Stimulated activated naive CD8-positive, alpha-beta T cell treated with anti-CD3 and anti-CD28 coated beads, Interleukin-15, amount 100 ng/mL, for 72 hours (primary cell): ENCODE measurements at regions not wholly inside any gene's neighbourhood (a gene's known extent, or its start where the extent isn't known, plus 50 kb on each side); places are given as distances from the start of the nearest gene placed in this dataset.

Experiments
- ATAC-seq: fragments of 150-1000 bp; cut with Tn5 transposase; 2 replicates; pipeline ENCODE4 v1.10.0; 2021; ENCODE audit warnings: mild to moderate bottlenecking, moderate library complexity
- DNase-seq, 2 donors: peaks; one replicate each; pipeline ENCODE4 v3.0.0; 2021 to 2022
- H3K27ac Mint-ChIP-seq, 2 donors: one replicate each; pipeline ENCODE4 v1.8.0; 2022; ENCODE audit warnings: mild to moderate bottlenecking in 2 of 2, mixed read lengths in 2 of 2, moderate library complexity in 2 of 2
- H3K27me3 Mint-ChIP-seq: one replicate; pipeline ENCODE4 v1.8.0; 2022; ENCODE audit warnings: mixed read lengths
- H3K4me1 Mint-ChIP-seq: one replicate; pipeline ENCODE4 v1.8.0; 2022; ENCODE audit warnings: mild to moderate bottlenecking, mixed read lengths
- H3K4me3 Mint-ChIP-seq, 2 donors: one replicate each; pipeline ENCODE4 v1.8.0; 2022; ENCODE audit warnings: mild to moderate bottlenecking in 2 of 2, mixed read lengths in 2 of 2, moderate library complexity in 1 of 2
- H3K9me3 Mint-ChIP-seq, 2 donors: one replicate each; pipeline ENCODE4 v1.8.0; 2022; ENCODE audit warnings: mixed read lengths in 2 of 2

DNA sequence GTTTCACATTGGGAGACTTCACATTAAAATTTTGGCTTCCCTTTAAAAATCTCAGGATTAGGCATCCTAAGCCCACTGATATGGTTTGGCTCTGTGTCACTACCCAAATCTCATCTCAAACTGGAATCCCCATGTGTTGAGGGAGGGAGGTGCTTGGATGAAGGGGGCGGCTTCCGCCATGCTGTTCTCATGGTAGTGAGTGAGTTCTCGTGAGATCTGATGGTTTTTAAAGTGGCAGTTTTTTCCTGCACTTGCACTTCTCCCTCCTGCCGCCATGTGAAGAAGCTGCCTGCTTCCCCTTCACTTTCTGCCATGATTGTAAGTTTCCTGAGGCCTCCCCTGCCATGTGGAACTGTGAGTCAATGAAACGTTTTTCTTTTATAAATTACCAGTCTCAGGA lies 65.7 kb upstream of the PLXNC1 start:
- Mint-ChIP-seq H3K27ac (no peak overlapping the region), H3K4me3 (no peak overlapping the region), H3K27me3 (peaks cover 15% of the 10 kb centered on the region), H3K9me3 (peaks cover 11 to 25% of the 10 kb centered on the region in 2 donors), H3K4me1 (peaks cover 9% of the 10 kb centered on the region)
- no peak for DNase-seq
- no peak for ATAC-seq

DNA sequence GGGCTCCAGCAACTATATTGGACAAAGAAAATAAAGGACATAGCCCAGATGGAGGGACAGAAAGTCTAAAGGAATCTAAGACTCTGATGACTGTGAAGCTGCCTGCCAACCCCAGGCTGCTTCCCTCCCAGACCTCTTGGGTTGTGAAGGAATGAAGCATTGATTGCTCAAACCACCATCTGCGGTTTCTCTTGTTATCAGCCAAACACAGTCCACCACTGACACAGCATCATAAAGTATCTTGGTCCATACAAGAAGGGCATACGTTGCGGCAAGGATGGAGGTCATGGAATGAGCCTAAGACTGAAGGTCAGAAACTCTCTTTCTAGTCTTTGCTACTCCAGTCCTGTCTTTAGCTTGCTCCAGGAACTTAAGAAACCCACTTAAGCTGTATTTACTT lies 58.5 kb upstream of the PLXNC1 start:
- Mint-ChIP-seq H3K27me3 (peaks cover 7% of the 10 kb centered on the region), H3K9me3 (peaks cover 0 to 7% of the 10 kb centered on the region in 2 donors), H3K27ac (no peak overlapping the region), H3K4me1 (no peaks in the 10 kb centered on the region), H3K4me3 (no peak overlapping the region)
- ATAC-seq (no peak), DNase-seq (no peak)

DNA sequence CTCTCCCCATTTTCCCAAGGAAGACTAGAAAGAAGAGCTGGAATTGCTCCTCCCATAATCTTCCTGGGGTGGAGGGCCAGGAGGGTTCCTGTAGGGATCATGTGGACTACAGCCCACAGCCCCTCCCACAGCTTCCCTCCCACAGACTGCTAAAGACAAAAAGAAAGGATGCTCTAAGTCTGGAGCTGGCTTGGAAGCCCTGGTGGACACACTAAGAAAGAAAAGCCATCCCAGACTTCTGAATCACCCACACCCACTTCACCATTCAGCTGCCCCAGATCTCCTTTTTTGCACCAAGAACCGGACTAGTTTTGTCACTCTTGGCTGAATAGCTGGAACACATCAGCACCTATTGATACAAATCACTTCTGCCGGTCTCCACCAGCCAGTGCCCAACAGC lies 56.8 kb upstream of the PLXNC1 start:
- Mint-ChIP-seq H3K9me3 (no peaks in the 10 kb centered on the region), H3K4me3 (no peak overlapping the region), H3K4me1 (peaks cover 8% of the 10 kb centered on the region), H3K27me3 (peaks cover 7% of the 10 kb centered on the region), H3K27ac (no peak overlapping the region)
- DNase-seq (no peak), ATAC-seq (no peak)

DNA sequence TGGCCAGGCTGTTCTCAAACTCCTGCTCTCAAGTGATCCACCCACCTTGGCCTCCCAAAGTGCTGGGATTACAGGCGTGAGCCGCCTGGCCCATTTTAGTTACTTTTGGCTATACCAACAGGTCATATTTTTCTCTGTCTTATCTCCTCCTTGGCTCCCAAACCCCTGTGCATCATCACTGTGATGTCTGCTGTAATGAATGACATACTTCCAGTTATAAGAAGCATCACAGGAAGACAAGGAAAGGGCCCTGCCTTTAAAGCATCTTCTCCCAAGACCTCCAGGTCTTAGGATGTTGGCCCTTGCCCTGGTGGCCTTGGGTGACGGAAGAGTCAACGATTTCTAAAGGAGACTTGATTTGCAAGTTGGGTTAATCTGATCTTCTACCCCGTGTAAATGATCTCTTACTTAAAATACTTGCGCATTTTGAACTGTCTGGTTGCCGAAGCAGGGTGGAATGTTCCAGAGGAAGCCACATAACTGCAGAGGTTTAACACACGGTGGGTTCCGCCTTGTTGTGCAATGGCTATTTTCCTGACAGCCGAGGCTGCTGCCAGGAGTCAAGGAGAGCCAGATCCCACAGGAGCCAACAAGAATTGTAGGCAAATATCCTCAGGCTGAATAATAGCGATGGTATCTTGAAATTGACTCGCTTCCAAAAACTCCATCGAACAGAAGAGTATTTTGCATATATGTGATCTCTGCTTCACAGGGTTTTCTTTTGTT lies 55.7 kb upstream of the PLXNC1 start:
- peaks cover 7% of the 10 kb centered on the region for H3K27me3 Mint-ChIP-seq
- no peak overlapping the region for H3K4me3 Mint-ChIP-seq
- DNase-seq (no peak), ATAC-seq (no peak)
- H3K9me3 Mint-ChIP-seq: no peaks in the 10 kb centered on the region
- peaks cover 8% of the 10 kb centered on the region for H3K4me1 Mint-ChIP-seq
- H3K27ac Mint-ChIP-seq: no peak overlapping the region

DNA sequence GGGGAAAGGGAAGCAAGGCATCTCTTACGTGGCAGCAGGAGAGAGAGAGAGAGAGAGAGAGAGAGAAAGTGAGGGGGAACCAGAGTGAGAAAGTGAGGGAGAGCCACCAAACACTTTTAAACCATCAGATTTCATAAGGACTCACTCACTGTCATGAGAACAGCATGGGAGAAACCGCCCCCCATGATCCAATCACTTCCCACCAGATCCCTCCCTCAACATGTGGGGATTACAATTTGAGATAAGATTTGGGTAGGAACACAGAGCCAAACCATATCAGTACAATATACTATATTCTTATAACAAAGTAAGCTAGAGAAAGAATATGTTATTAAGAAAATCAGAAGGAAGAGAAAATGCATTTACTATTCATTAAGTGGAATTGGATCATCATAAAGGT lies 53.7 kb upstream of the PLXNC1 start:
- Mint-ChIP-seq H3K4me3 (no peak overlapping the region), H3K27ac (no peak overlapping the region), H3K9me3 (no peaks in the 10 kb centered on the region), H3K4me1 (peaks cover 15% of the 10 kb centered on the region), H3K27me3 (peaks cover 17% of the 10 kb centered on the region)
- DNase-seq: no peak
- no peak for ATAC-seq

DNA sequence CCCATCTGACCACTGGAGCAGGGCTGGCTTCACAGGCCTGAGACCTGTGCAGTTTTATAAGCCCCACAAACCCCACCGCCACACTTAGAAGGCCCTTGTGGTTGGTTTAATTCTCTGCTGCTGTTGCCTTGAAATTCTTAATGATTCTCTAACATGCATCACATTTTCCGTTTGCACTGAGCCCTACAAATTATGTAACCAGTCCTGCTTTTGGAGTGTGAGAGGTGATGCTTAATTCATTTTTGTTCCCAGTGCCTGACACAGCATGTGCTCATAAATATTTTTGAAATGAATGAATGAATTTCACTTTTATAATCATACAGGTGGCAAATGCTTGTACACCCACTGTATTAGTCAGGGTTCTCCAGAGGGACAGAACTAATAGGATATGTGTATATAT lies 52.8 kb upstream of the PLXNC1 start:
- H3K4me3 Mint-ChIP-seq: no peak overlapping the region
- no peaks in the 10 kb centered on the region for H3K9me3 Mint-ChIP-seq
- ATAC-seq (no peak), DNase-seq (no peak)
- no peak overlapping the region for H3K27ac Mint-ChIP-seq
- H3K4me1 Mint-ChIP-seq: peaks cover 25% of the 10 kb centered on the region
- peaks cover 12% of the 10 kb centered on the region for H3K27me3 Mint-ChIP-seq

DNA sequence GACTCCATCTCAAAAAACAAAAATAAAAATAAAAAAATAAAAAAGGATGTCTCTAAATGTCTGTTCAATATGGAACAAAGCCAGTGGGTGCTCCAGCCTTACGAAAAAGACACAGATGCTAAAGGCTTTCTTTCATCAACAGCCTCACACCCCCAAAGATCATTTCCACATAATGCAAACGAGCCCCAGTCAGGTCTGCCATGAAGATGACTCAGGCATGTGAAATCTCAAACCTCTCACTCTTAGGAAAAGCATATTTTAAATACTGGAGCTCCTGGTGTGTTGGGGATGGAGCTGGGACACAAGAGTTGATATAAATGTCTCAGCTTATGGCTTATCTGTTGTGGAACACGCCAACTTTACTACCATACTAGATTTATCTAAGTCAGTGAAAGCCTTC lies 49.9 kb upstream of the PLXNC1 start:
- Mint-ChIP-seq H3K4me3 (no peak overlapping the region), H3K9me3 (no peaks in the 10 kb centered on the region), H3K27ac (no peak overlapping the region), H3K4me1 (peaks cover 42% of the 10 kb centered on the region), H3K27me3 (peaks cover 10% of the 10 kb centered on the region)
- no peak for DNase-seq
- no peak for ATAC-seq
